Subcutaneous abdominal adipose tissue (tissue), 5 donors: ENCODE measurements at regions not wholly inside any gene's neighbourhood (a gene's known extent, or its start where the extent isn't known, plus 50 kb on each side); places are given as distances from the start of the nearest gene placed in this dataset.

Experiments used
- H3K27ac ChIP-seq: one replicate; pipeline ENCODE4 v1.7.0; 2013; ENCODE audit warnings: low read depth, mild to moderate bottlenecking, inconsistent platforms, low read length, moderate library complexity
- H3K27me3 ChIP-seq, 5 donors: one replicate each; pipeline ENCODE4 v1.7.0; 2013; ENCODE audit warnings: low read length in 5 of 5, inconsistent platforms in 1 of 5; ENCODE audit not compliant: control insufficient read depth in 5 of 5, insufficient read depth in 4 of 5
- H3K36me3 ChIP-seq, 5 donors: one replicate each; pipeline ENCODE4 v1.7.0; 2013; ENCODE audit warnings: low read length in 5 of 5; ENCODE audit not compliant: control insufficient read depth in 5 of 5, insufficient read depth in 5 of 5
- H3K4me1 ChIP-seq, 5 donors: one replicate each; pipeline ENCODE4 v1.7.0; 2013; ENCODE audit warnings: low read length in 5 of 5, mild to moderate bottlenecking in 3 of 5, moderate library complexity in 1 of 5; ENCODE audit not compliant: control insufficient read depth in 5 of 5, insufficient read depth in 5 of 5
- H3K4me3 ChIP-seq, 5 donors: one replicate each; pipeline ENCODE4 v1.7.0; 2013; ENCODE audit warnings: low read length in 5 of 5, low read depth in 1 of 5
- H3K9ac ChIP-seq, 5 donors: one replicate each; pipeline ENCODE4 v1.7.0; 2013; ENCODE audit warnings: low read length in 5 of 5, mild to moderate bottlenecking in 4 of 5, moderate library complexity in 3 of 5
- H3K9me3 ChIP-seq, 5 donors: one replicate each; pipeline ENCODE4 v1.7.0; 2013; ENCODE audit warnings: low read length in 5 of 5; ENCODE audit not compliant: control insufficient read depth in 5 of 5
- donor health status: healthy.
- donor health status: healthy.
- donor health status: healthy.
- donor health status: healthy.
- donor health status: healthy.

- Histone ChIP-seq H3K9me3 (peaks cover 0 to 3% (median 0%) of the 10 kb centered on the region in 5 donors), H3K36me3 (no peaks in the 10 kb centered on the region), H3K27ac (no peak overlapping the region), H3K9ac (no peak overlapping the region), H3K27me3 (no peaks in the 10 kb centered on the region), H3K4me3 (no peak overlapping the region), H3K4me1 (peaks cover 0 to 7% (median 0%) of the 10 kb centered on the region in 5 donors)
These were observed 94.5 kb upstream of the ZNF827 start for GRCh38 chr4:146033149-146033548.

GRCh38 chr4:146032234-146032860 lies 93.7 kb upstream of the ZNF827 start:
- Histone ChIP-seq H3K27ac (no peak overlapping the region), H3K27me3 (no peaks in the 10 kb centered on the region), H3K36me3 (no peaks in the 10 kb centered on the region), H3K9ac (no peak overlapping the region), H3K4me1 (peaks cover 0 to 7% (median 0%) of the 10 kb centered on the region in 5 donors), H3K9me3 (peaks cover 0 to 3% (median 0%) of the 10 kb centered on the region in 5 donors), H3K4me3 (no peak overlapping the region)

GRCh38 chr4:146029939-146030710 lies 91.5 kb upstream of the ZNF827 start:
- Histone ChIP-seq H3K9ac (no peak overlapping the region), H3K4me3 (no peak overlapping the region), H3K36me3 (no peaks in the 10 kb centered on the region), H3K4me1 (peaks cover 0 to 7% (median 0%) of the 10 kb centered on the region in 5 donors), H3K27ac (no peak overlapping the region), H3K27me3 (no peaks in the 10 kb centered on the region), H3K9me3 (peaks cover 0 to 3% (median 0%) of the 10 kb centered on the region in 5 donors)

- no peak overlapping the region for H3K9ac ChIP-seq
- H3K36me3 ChIP-seq: no peaks in the 10 kb centered on the region
- no peak overlapping the region for H3K4me3 ChIP-seq
- H3K27ac ChIP-seq: no peak overlapping the region
- H3K27me3 ChIP-seq: no peaks in the 10 kb centered on the region
- H3K4me1 ChIP-seq: peaks cover 0 to 7% (median 0%) of the 10 kb centered on the region in 5 donors
- peaks cover 0 to under 1% (median 0%) of the 10 kb centered on the region in 5 donors for H3K9me3 ChIP-seq
These were observed 90.5 kb upstream of the ZNF827 start for GRCh38 chr4:146029147-146029546.

- Histone ChIP-seq H3K27me3 (no peaks in the 10 kb centered on the region), H3K4me3 (no peak overlapping the region), H3K36me3 (no peaks in the 10 kb centered on the region), H3K4me1 (peaks cover 0 to 7% (median 0%) of the 10 kb centered on the region in 5 donors), H3K9ac (no peak overlapping the region), H3K27ac (no peak overlapping the region), H3K9me3 (no peaks in the 10 kb centered on the region)
These were observed 89.1 kb upstream of the ZNF827 start for GRCh38 chr4:146027761-146028160.

- Histone ChIP-seq H3K36me3 (no peaks in the 10 kb centered on the region), H3K9ac (no peak overlapping the region), H3K27ac (no peak overlapping the region), H3K27me3 (no peaks in the 10 kb centered on the region), H3K9me3 (no peaks in the 10 kb centered on the region), H3K4me1 (no peaks in the 10 kb centered on the region), H3K4me3 (no peak overlapping the region)
These were observed 84.8 kb upstream of the ZNF827 start for GRCh38 chr4:146023334-146023967.

- Histone ChIP-seq H3K4me1 (no peaks in the 10 kb centered on the region), H3K9me3 (no peaks in the 10 kb centered on the region), H3K27ac (no peak overlapping the region), H3K9ac (no peak overlapping the region), H3K4me3 (no peak overlapping the region), H3K36me3 (no peaks in the 10 kb centered on the region), H3K27me3 (no peaks in the 10 kb centered on the region)
These were observed 83.9 kb upstream of the ZNF827 start for GRCh38 chr4:146022541-146022940.

- H3K9ac ChIP-seq: no peak overlapping the region
- no peaks in the 10 kb centered on the region for H3K9me3 ChIP-seq
- no peaks in the 10 kb centered on the region for H3K36me3 ChIP-seq
- H3K27ac ChIP-seq: no peak overlapping the region
- H3K4me1 ChIP-seq: no peaks in the 10 kb centered on the region
- H3K4me3 ChIP-seq: no peak overlapping the region
- no peaks in the 10 kb centered on the region for H3K27me3 ChIP-seq
These were observed 79.6 kb upstream of the ZNF827 start for GRCh38 chr4:146018247-146018646.

- Histone ChIP-seq H3K4me1 (no peaks in the 10 kb centered on the region), H3K9ac (no peak overlapping the region), H3K9me3 (peaks cover 0 to 6% (median 4%) of the 10 kb centered on the region in 5 donors), H3K27me3 (no peaks in the 10 kb centered on the region), H3K27ac (no peak overlapping the region), H3K36me3 (no peaks in the 10 kb centered on the region), H3K4me3 (no peak overlapping the region)
These were observed 66.1 kb upstream of the ZNF827 start for GRCh38 chr4:146004730-146005129.

GRCh38 chr4:145988628-145989027 lies 50.0 kb upstream of the ZNF827 start:
- Histone ChIP-seq H3K4me1 (peaks cover 0 to 8% (median 0%) of the 10 kb centered on the region in 5 donors), H3K36me3 (no peaks in the 10 kb centered on the region), H3K4me3 (no peak overlapping the region), H3K27me3 (no peaks in the 10 kb centered on the region), H3K27ac (no peak overlapping the region), H3K9ac (no peak overlapping the region), H3K9me3 (no peaks in the 10 kb centered on the region)
